Kidney (tissue), 13 donors: ENCODE measurements at regions not wholly inside any gene's neighbourhood (a gene's known extent, or its start where the extent isn't known, plus 50 kb on each side); places are given as distances from the start of the nearest gene placed in this dataset.

Experiments
- DNase-seq, 5 donors: peaks; one replicate each; pipeline ENCODE4 v3.0.0-alpha.2; 2013 to 2020
- FAIRE-seq: peaks from 2 replicates; lab custom pipeline; 2012; peaks lifted over from hg19 to GRCh38; lab: Jason Lieb, UNC
- H3K27ac ChIP-seq, 2 donors: one replicate each; pipeline ENCODE4 v1.7.0; 2013; ENCODE audit warnings: low read depth in 2 of 2, low read length in 2 of 2, inconsistent platforms in 1 of 2
- H3K27me3 ChIP-seq: one replicate; pipeline ENCODE4 v1.7.1; 2013; ENCODE audit warnings: low read length, inconsistent platforms; ENCODE audit not compliant: control insufficient read depth, insufficient read depth
- H3K36me3 ChIP-seq, 3 donors: one replicate each; pipeline versions ENCODE4 v1.7.0 to v1.7.1; 2013; ENCODE audit warnings: low read length in 3 of 3, control low read depth in 1 of 3, inconsistent platforms in 1 of 3; ENCODE audit not compliant: insufficient read depth in 3 of 3, control insufficient read depth in 2 of 3
- H3K4me1 ChIP-seq, 3 donors: one replicate each; pipeline versions ENCODE4 v1.7.0 to v1.7.1; 2013; ENCODE audit warnings: low read length in 3 of 3, inconsistent platforms in 1 of 3, low read depth in 1 of 3; ENCODE audit not compliant: control insufficient read depth in 2 of 3, insufficient read depth in 2 of 3
- H3K4me3 ChIP-seq, 3 donors: one replicate each; pipeline versions ENCODE4 v1.7.0 to v1.8.1; 2013; ENCODE audit warnings: low read length in 3 of 3, control low read depth in 1 of 3, inconsistent platforms in 1 of 3
- H3K9ac ChIP-seq, 3 donors: one replicate each; pipeline versions ENCODE4 v1.7.0 to v1.7.1; 2013; ENCODE audit warnings: low read length in 3 of 3, control low read depth in 1 of 3, inconsistent platforms in 1 of 3
- H3K9me3 ChIP-seq, 3 donors: one replicate each; pipeline versions ENCODE4 v1.7.0 to v1.7.1; 2013; ENCODE audit warnings: low read length in 3 of 3, control low read depth in 1 of 3, inconsistent platforms in 1 of 3; ENCODE audit not compliant: control insufficient read depth in 2 of 3, insufficient read depth in 1 of 3
- intact Hi-C: fragments of 100-400 bp; cut with DNase I; formaldehyde crosslinking; loops from one replicate; pipeline ENCODE4 v1.11.1; 2022
- TF ChIP-seq, protein P1 (sequence below): IDR thresholded peaks from 3 replicates; pipeline ENCODE4 v1.5.1; 2012; ENCODE audit warnings: mild to moderate bottlenecking, moderate library complexity, borderline replicate concordance; ENCODE audit not compliant: insufficient read depth; ENCODE audit errors: extremely low read depth
- donor health status: control.
- donor health status: control.
- donor health status: control.
- donor health status: control.
- donor health status: control.
- donor health status: DM: yes; HTN: yes; CAD: no.
- donor health status: Normal renal cell carcinoma (clear cell type).

DNA sequence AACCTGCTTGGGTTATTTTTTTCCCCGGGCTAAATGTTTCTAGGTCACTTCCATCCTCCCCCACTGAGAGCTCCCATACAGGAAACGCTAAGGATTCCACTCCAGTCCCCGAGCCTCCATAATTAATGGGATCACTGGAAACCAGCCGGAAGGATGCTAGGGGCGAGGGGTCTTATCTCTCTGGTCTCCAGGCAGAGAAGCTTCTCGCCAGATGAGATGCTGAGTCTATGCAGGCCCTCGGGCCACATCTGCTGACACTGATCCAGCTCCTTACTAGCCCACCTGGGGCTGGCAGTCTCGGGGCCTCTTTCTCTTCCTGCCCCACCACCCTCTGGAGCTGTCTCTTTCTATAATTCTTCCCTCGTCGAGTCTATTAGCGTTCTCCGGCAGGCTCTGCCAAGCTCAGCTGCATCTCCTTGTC lies 125.9 kb upstream of the SYT13 start:
- FAIRE-seq (no peak), DNase-seq (peak in 4 of 5 donors; percentile 25 to 64 (median 56))
- Histone ChIP-seq H3K4me1 (peaks cover 0 to 2% (median 0%) of the 10 kb centered on the region in 3 donors), H3K27ac (no peak overlapping the region), H3K4me3 (no peak overlapping the region), H3K36me3 (no peaks in the 10 kb centered on the region), H3K9ac (no peak overlapping the region), H3K9me3 (no peaks in the 10 kb centered on the region), H3K27me3 (no peaks in the 10 kb centered on the region)
- TF ChIP-seq, protein P1, sequence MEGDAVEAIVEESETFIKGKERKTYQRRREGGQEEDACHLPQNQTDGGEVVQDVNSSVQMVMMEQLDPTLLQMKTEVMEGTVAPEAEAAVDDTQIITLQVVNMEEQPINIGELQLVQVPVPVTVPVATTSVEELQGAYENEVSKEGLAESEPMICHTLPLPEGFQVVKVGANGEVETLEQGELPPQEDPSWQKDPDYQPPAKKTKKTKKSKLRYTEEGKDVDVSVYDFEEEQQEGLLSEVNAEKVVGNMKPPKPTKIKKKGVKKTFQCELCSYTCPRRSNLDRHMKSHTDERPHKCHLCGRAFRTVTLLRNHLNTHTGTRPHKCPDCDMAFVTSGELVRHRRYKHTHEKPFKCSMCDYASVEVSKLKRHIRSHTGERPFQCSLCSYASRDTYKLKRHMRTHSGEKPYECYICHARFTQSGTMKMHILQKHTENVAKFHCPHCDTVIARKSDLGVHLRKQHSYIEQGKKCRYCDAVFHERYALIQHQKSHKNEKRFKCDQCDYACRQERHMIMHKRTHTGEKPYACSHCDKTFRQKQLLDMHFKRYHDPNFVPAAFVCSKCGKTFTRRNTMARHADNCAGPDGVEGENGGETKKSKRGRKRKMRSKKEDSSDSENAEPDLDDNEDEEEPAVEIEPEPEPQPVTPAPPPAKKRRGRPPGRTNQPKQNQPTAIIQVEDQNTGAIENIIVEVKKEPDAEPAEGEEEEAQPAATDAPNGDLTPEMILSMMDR, result no peak
- intact Hi-C loops, result no loop called here

DNA sequence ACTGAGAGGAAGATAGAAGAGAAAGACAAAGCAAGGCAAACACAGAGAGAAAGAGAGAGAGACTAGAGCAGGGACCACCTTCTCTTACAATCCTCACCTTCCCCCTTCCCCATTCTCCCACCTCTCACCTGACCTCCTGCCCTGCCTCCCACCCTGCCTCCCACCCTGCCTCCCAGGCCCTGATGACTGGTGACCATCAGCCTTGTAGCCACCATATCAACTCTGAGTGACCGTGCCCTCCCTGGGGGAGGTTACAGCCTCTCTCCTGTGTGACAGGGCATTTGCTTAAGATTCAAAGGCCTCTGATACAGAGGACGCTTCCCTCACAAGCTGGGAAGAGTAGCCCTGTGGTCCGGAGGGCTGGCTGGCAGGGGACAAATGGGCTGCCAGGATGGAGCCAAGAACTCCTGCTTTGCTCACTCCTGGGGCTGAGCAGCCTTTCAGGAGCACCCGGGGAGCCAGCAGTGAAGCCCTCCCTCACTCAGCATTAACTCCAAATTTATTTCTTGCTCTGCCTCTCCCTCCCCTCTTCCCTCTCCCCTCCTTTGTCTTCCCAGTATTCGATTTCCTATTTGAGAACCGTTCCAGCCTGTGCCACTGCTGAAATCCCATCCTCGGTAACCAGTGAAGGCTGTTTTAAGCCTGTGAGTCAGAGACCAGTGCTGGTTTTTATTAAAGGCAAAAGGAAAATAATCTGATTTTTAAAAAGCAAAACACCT lies 125.2 kb upstream of the SYT13 start:
- intact Hi-C loops, result no loop called here
- H3K9me3 ChIP-seq, result no peaks in the 10 kb centered on the region
- no peaks in the 10 kb centered on the region for H3K36me3 ChIP-seq
- no peak overlapping the region for H3K27ac ChIP-seq
- peaks cover 0 to 2% (median 0%) of the 10 kb centered on the region in 3 donors for H3K4me1 ChIP-seq
- DNase-seq (peak in 3 of 5 donors; percentile 28 to 67 (median 64)), FAIRE-seq (no peak)
- H3K9ac ChIP-seq, result no peak overlapping the region
- no peak overlapping the region for H3K4me3 ChIP-seq
- TF ChIP-seq, protein P1, result no peak
- H3K27me3 ChIP-seq, result no peaks in the 10 kb centered on the region

DNA sequence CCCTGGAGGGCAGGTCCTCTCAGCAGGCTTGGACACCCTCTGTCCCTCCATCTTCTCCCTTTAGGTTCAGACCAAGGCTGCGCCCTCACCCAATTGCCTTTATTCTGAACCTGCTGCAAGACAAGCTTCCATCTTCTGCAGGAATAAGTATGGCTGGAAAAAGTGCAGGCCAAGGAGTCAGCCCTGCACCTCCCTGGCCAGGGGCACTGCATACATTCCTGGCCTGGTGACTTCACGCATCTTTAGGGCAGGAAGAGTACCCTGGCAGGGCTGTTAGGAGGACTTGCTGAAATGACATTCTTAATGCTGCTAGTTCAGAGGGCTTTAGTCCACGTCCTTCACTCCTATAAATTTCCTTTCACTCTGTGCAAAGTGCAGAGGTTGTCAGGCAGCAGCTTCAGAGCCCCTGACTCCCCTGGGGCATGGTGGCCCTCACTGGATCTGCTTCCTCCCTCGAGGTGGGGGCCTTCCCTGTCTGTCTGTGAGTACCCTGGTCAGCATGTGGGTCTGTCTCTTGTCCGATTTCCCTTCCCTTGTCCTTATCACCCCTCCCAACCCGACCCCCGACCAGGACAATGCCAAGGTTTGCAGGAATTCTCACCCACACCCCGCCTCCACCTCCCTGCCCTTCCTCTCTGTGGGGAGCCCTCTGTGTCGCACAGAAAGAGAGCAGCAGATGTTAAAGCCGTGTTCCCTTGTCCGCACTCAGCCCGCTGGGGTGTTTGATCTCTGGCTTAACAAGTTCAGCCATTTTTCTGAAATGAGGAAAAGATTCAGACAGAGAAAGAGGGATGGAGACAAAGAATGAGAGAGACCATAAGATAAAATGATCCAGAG lies 124.5 kb upstream of the SYT13 start:
- TF ChIP-seq, protein P1, result no peak
- DNase-seq, result peak in 1 of 5 donors; percentile 9
- intact Hi-C loops, result no loop called here

More for the DNA sequence above, 124.5 kb upstream of the SYT13 start:
- Histone ChIP-seq H3K4me3 (no peak overlapping the region), H3K9ac (no peak overlapping the region), H3K27ac (no peak overlapping the region), H3K27me3 (no peaks in the 10 kb centered on the region), H3K9me3 (no peaks in the 10 kb centered on the region), H3K4me1 (peaks cover 0 to 2% (median 0%) of the 10 kb centered on the region in 3 donors), H3K36me3 (no peaks in the 10 kb centered on the region)
- no peak for FAIRE-seq
